Skeletal muscle tissue (tissue), 3 donors: ENCODE measurements at regions not wholly inside any gene's neighbourhood (a gene's known extent, or its start where the extent isn't known, plus 50 kb on each side); places are given as distances from the start of the nearest gene placed in this dataset.

Experiments
- H3K27ac ChIP-seq: one replicate; pipeline ENCODE4 v1.7.0; 2013; ENCODE audit warnings: mild to moderate bottlenecking, low read depth, low read length, inconsistent platforms
- H3K27me3 ChIP-seq, 3 donors: one replicate each; pipeline ENCODE4 v1.7.0; 2013; ENCODE audit warnings: low read length in 3 of 3; ENCODE audit not compliant: control insufficient read depth in 3 of 3, insufficient read depth in 3 of 3
- H3K36me3 ChIP-seq, 3 donors: one replicate each; pipeline ENCODE4 v1.7.0; 2013; ENCODE audit warnings: low read length in 3 of 3; ENCODE audit not compliant: control insufficient read depth in 3 of 3, insufficient read depth in 3 of 3
- H3K4me1 ChIP-seq, 3 donors: one replicate each; pipeline ENCODE4 v1.7.0; 2013; ENCODE audit warnings: low read length in 3 of 3, mild to moderate bottlenecking in 3 of 3; ENCODE audit not compliant: control insufficient read depth in 3 of 3, insufficient read depth in 3 of 3
- H3K4me3 ChIP-seq, 3 donors: one replicate each; pipeline ENCODE4 v1.7.0; 2013; ENCODE audit warnings: low read length in 3 of 3
- H3K9ac ChIP-seq, 3 donors: one replicate each; pipeline ENCODE4 v1.7.0; 2013; ENCODE audit warnings: low read length in 3 of 3, mild to moderate bottlenecking in 3 of 3, moderate library complexity in 2 of 3, low read depth in 1 of 3
- H3K9me3 ChIP-seq, 3 donors: one replicate each; pipeline ENCODE4 v1.7.0; 2013; ENCODE audit warnings: low read length in 3 of 3; ENCODE audit not compliant: control insufficient read depth in 3 of 3
- donor health status: Osteomylitis.

- H3K27me3 ChIP-seq: no peaks in the 10 kb centered on the region
- no peaks in the 10 kb centered on the region for H3K36me3 ChIP-seq
- H3K4me1 ChIP-seq: no peaks in the 10 kb centered on the region
- no peak overlapping the region for H3K4me3 ChIP-seq
- no peak overlapping the region for H3K27ac ChIP-seq
- H3K9me3 ChIP-seq: peaks cover 0 to 2% (median 0%) of the 10 kb centered on the region in 3 donors
- no peak overlapping the region for H3K9ac ChIP-seq
Observed at GRCh38 chr4:14802596-14802995, 199.7 kb upstream of the CPEB2 start.

- Histone ChIP-seq H3K9me3 (no peaks in the 10 kb centered on the region), H3K4me3 (no peak overlapping the region)
Observed at GRCh38 chr4:14807856-14808255, 194.4 kb upstream of the CPEB2 start.

GRCh38 chr4:14809203-14809602, 193.1 kb upstream of the CPEB2 start:
- no peaks in the 10 kb centered on the region for H3K9me3 ChIP-seq
- H3K4me3 ChIP-seq: no peak overlapping the region
- no peak overlapping the region for H3K9ac ChIP-seq
- no peak overlapping the region for H3K27ac ChIP-seq
- no peaks in the 10 kb centered on the region for H3K4me1 ChIP-seq
- H3K27me3 ChIP-seq: no peaks in the 10 kb centered on the region
- H3K36me3 ChIP-seq: no peaks in the 10 kb centered on the region

More at GRCh38 chr4:14807856-14808255, 194.4 kb upstream of the CPEB2 start:
- Histone ChIP-seq H3K4me1 (no peaks in the 10 kb centered on the region), H3K27me3 (no peaks in the 10 kb centered on the region), H3K36me3 (no peaks in the 10 kb centered on the region), H3K9ac (no peak overlapping the region), H3K27ac (no peak overlapping the region)

GRCh38 chr4:14810121-14810520, 192.2 kb upstream of the CPEB2 start:
- H3K9me3 ChIP-seq: no peaks in the 10 kb centered on the region
- H3K4me1 ChIP-seq: no peaks in the 10 kb centered on the region
- H3K27me3 ChIP-seq: no peaks in the 10 kb centered on the region
- no peak overlapping the region for H3K4me3 ChIP-seq
- H3K27ac ChIP-seq: no peak overlapping the region
- no peaks in the 10 kb centered on the region for H3K36me3 ChIP-seq
- no peak overlapping the region for H3K9ac ChIP-seq

GRCh38 chr4:14810568-14810967, 191.7 kb upstream of the CPEB2 start:
- Histone ChIP-seq H3K4me3 (no peak overlapping the region), H3K27me3 (no peaks in the 10 kb centered on the region), H3K9me3 (no peaks in the 10 kb centered on the region), H3K9ac (no peak overlapping the region), H3K27ac (no peak overlapping the region), H3K36me3 (no peaks in the 10 kb centered on the region), H3K4me1 (no peaks in the 10 kb centered on the region)

- Histone ChIP-seq H3K27ac (no peak overlapping the region), H3K4me1 (no peaks in the 10 kb centered on the region), H3K27me3 (no peaks in the 10 kb centered on the region), H3K4me3 (no peak overlapping the region), H3K9ac (no peak overlapping the region), H3K9me3 (no peaks in the 10 kb centered on the region), H3K36me3 (no peaks in the 10 kb centered on the region)
Observed at GRCh38 chr4:14812101-14812500, 190.2 kb upstream of the CPEB2 start.

- H3K9me3 ChIP-seq: no peaks in the 10 kb centered on the region
- no peak overlapping the region for H3K27ac ChIP-seq
- H3K36me3 ChIP-seq: no peaks in the 10 kb centered on the region
- H3K4me1 ChIP-seq: no peaks in the 10 kb centered on the region
- H3K9ac ChIP-seq: no peak overlapping the region
- H3K4me3 ChIP-seq: no peak overlapping the region
- H3K27me3 ChIP-seq: no peaks in the 10 kb centered on the region
Observed at GRCh38 chr4:14816623-14817261, 185.5 kb upstream of the CPEB2 start.

- no peak overlapping the region for H3K9ac ChIP-seq
Observed at GRCh38 chr4:14824189-14824588, 178.1 kb upstream of the CPEB2 start.

GRCh38 chr4:14827111-14827510, 175.2 kb upstream of the CPEB2 start:
- no peak overlapping the region for H3K27ac ChIP-seq
- H3K4me1 ChIP-seq: no peaks in the 10 kb centered on the region
- no peaks in the 10 kb centered on the region for H3K36me3 ChIP-seq
- H3K9ac ChIP-seq: no peak overlapping the region
- H3K4me3 ChIP-seq: no peak overlapping the region
- no peaks in the 10 kb centered on the region for H3K9me3 ChIP-seq
- H3K27me3 ChIP-seq: peaks cover 0 to 2% (median 0%) of the 10 kb centered on the region in 3 donors

More at GRCh38 chr4:14824189-14824588, 178.1 kb upstream of the CPEB2 start:
- Histone ChIP-seq H3K27me3 (no peaks in the 10 kb centered on the region), H3K36me3 (no peaks in the 10 kb centered on the region), H3K4me3 (no peak overlapping the region), H3K27ac (no peak overlapping the region), H3K9me3 (no peaks in the 10 kb centered on the region), H3K4me1 (no peaks in the 10 kb centered on the region)

GRCh38 chr4:14829795-14830194, 172.5 kb upstream of the CPEB2 start:
- H3K9me3 ChIP-seq: no peaks in the 10 kb centered on the region
- H3K9ac ChIP-seq: no peak overlapping the region
- peaks cover 0 to 2% (median 0%) of the 10 kb centered on the region in 3 donors for H3K27me3 ChIP-seq
- no peaks in the 10 kb centered on the region for H3K4me1 ChIP-seq
- H3K4me3 ChIP-seq: no peak overlapping the region
- H3K36me3 ChIP-seq: no peaks in the 10 kb centered on the region
- H3K27ac ChIP-seq: no peak overlapping the region
